ENCODE measurements at regions not wholly inside any gene's neighbourhood (a gene's known extent, or its start where the extent isn't known, plus 50 kb on each side); places are given as distances from the start of the nearest gene placed in this dataset.

DNA sequence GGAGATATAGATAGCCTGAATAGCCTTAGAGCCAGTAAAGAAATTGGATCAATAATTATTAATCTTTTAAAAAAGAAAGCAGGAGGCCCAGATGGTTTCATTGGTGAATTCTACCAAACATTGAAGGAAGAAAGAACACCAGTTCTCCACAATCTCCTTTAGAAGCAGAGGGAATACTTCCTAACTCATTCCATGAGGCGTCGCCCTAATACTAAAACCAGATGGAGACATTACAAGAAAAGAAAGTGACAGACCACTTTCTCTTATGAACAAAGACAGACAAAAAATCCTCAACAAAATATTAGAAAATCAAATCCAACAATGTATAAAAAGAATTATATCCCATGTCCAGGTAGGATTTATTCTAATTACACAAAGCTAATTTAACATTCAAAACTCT lies 362.6 kb downstream of the BCAT1 start:
- TF ChIP-seq, protein P1, sequence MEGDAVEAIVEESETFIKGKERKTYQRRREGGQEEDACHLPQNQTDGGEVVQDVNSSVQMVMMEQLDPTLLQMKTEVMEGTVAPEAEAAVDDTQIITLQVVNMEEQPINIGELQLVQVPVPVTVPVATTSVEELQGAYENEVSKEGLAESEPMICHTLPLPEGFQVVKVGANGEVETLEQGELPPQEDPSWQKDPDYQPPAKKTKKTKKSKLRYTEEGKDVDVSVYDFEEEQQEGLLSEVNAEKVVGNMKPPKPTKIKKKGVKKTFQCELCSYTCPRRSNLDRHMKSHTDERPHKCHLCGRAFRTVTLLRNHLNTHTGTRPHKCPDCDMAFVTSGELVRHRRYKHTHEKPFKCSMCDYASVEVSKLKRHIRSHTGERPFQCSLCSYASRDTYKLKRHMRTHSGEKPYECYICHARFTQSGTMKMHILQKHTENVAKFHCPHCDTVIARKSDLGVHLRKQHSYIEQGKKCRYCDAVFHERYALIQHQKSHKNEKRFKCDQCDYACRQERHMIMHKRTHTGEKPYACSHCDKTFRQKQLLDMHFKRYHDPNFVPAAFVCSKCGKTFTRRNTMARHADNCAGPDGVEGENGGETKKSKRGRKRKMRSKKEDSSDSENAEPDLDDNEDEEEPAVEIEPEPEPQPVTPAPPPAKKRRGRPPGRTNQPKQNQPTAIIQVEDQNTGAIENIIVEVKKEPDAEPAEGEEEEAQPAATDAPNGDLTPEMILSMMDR (IDR thresholded peaks at IDR 0.05) = no peak
- TF ChIP-seq EZH2 (IDR thresholded peaks at IDR 0.05; ENCODE audit: borderline replicate concordance, insufficient read depth, low read depth, low read length, poor library complexity, severe bottlenecking) = no peak
